HEK293T (cell line): ENCODE measurements at regions not wholly inside any gene's neighbourhood (a gene's known extent, or its start where the extent isn't known, plus 50 kb on each side); places are given as distances from the start of the nearest gene placed in this dataset.

Source experiments
- BHLHE40 ChIP-seq: fragments of 450-650 bp; IDR thresholded peaks from 2 replicates; pipeline ENCODE4 v1.6.1; 2016; ENCODE audit warnings: mild to moderate bottlenecking, moderate library complexity, borderline replicate concordance
- SUZ12 ChIP-seq: fragments of 450-650 bp; IDR thresholded peaks from 2 replicates; pipeline ENCODE4 v1.6.1; 2016; ENCODE audit warnings: mild to moderate bottlenecking
- TF ChIP-seq, protein P1 (sequence below): fragments of 450-650 bp; IDR thresholded peaks from 2 replicates; pipeline ENCODE4 v1.6.1; 2016

DNA sequence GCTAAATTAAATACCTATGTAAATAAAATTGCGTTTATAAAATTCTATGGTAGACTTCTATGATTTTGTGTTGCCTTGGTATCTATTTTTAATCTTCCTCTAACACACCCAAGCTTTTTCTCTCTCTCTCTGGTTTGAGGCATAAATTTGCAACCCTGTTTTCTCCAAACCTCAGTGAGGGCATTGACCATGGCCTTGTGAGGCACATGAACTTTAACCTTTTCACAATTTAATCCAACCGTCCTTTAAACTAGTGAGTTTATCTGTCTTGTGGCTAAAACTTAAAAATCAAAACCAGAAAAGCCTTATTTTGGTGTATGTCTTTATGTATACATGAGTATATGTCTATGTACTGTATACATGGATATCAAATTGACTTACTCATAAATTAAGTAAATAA lies 746.6 kb upstream of the B3GALT2 start:
- TF ChIP-seq BHLHE40: no peak
- no peak for TF ChIP-seq SUZ12
- TF ChIP-seq, protein P1, sequence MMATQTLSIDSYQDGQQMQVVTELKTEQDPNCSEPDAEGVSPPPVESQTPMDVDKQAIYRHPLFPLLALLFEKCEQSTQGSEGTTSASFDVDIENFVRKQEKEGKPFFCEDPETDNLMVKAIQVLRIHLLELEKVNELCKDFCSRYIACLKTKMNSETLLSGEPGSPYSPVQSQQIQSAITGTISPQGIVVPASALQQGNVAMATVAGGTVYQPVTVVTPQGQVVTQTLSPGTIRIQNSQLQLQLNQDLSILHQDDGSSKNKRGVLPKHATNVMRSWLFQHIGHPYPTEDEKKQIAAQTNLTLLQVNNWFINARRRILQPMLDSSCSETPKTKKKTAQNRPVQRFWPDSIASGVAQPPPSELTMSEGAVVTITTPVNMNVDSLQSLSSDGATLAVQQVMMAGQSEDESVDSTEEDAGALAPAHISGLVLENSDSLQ: no peak
